Upper lobe of right lung (tissue), 1 donor: ENCODE measurements at regions not wholly inside any gene's neighbourhood (a gene's known extent, or its start where the extent isn't known, plus 50 kb on each side); places are given as distances from the start of the nearest gene placed in this dataset.

Experiments
- ATAC-seq: fragments of 200-7000 bp; cut with Tn5 transposase; one replicate; pipeline ENCODE4 v1.9.1; 2020; ENCODE audit warnings: mild to moderate bottlenecking, moderate library complexity
- DNase-seq: peaks from one replicate; pipeline ENCODE4 v3.0.0-alpha.2; 2020
- H3K27ac ChIP-seq: fragments of 200-600 bp; one replicate; pipeline ENCODE4 v1.8.0; 2022
- H3K27me3 ChIP-seq: fragments of 200-600 bp; one replicate; pipeline ENCODE4 v1.8.0; 2022; ENCODE audit warnings: mild to moderate bottlenecking
- H3K36me3 ChIP-seq: fragments of 200-600 bp; one replicate; pipeline ENCODE4 v1.8.0; 2022
- H3K4me1 ChIP-seq: fragments of 200-600 bp; one replicate; pipeline ENCODE4 v1.8.0; 2022
- H3K4me3 ChIP-seq: fragments of 200-600 bp; one replicate; pipeline ENCODE4 v1.8.0; 2022; ENCODE audit warnings: mild to moderate bottlenecking
- H3K9me3 ChIP-seq: fragments of 200-600 bp; one replicate; pipeline ENCODE4 v1.8.0; 2022
- CTCF ChIP-seq: fragments of 200-600 bp; IDR thresholded peaks from one replicate; pipeline ENCODE4 v1.8.0; 2022; ENCODE audit warnings: antibody characterized with exemption
- intact Hi-C: fragments of 100-400 bp; cut with DNase I; formaldehyde crosslinking; loops from one replicate; pipeline ENCODE4 v1.11.0; 2022
- donor health status: DM: no; HTN: yes; CAD: no; lungs with severe emphysema.

- Histone ChIP-seq H3K9me3 (no peaks in the 10 kb centered on the region), H3K4me3 (no peak overlapping the region), H3K27ac (no peak overlapping the region), H3K27me3 (no peaks in the 10 kb centered on the region), H3K36me3 (no peaks in the 10 kb centered on the region), H3K4me1 (no peaks in the 10 kb centered on the region)
- ATAC-seq (no peak), DNase-seq (no peak)
- TF ChIP-seq CTCF = no peak
- intact Hi-C loops = no loop called here
Observed at GRCh38 chr4:111811661-111812060, 333.6 kb upstream of the FAM241A start.

DNA sequence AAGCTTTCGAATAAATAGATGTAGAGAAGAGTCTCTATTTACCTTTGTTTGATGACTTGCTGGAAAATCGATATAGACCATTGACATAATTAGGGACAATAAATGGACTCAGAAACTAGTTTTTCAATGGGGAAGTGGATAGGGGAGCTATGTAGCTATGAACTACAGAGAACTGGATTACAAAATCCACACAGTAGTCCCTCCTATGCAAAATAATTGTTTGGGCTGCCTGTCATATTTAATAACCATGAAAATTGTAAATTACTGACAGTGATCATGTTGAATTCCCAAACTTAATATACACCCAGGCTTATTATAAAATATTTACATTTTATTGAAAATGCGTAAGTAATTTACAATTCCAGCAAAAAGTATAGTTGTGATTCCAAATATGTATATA lies 333.1 kb upstream of the FAM241A start:
- intact Hi-C loops = no loop called here
- ATAC-seq (no peak), DNase-seq (no peak)
- TF ChIP-seq CTCF = no peak
- Histone ChIP-seq H3K4me1 (no peaks in the 10 kb centered on the region), H3K9me3 (no peaks in the 10 kb centered on the region), H3K27ac (no peak overlapping the region), H3K36me3 (no peaks in the 10 kb centered on the region), H3K4me3 (no peak overlapping the region), H3K27me3 (no peaks in the 10 kb centered on the region)

DNA sequence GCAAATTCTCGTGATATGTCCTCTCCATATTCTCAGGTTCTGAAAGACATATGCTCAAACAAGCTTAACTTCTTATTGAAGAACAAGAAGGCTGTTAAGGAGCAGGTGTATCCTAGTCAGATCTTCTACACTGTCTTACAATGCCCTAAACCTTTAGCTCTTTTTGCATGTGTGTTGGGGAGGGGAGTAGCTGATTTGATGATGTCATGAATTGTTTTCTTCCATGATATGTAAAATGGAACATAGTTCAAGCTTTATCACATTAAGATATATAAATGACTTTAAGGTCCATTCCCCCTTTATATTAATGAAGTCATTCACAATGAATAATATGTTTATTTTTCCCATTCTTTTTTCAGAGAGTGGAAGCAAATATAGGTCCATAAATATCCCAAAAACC lies 332.5 kb upstream of the FAM241A start:
- Histone ChIP-seq H3K4me1 (no peaks in the 10 kb centered on the region), H3K9me3 (no peaks in the 10 kb centered on the region), H3K27me3 (no peaks in the 10 kb centered on the region), H3K4me3 (no peak overlapping the region), H3K36me3 (no peaks in the 10 kb centered on the region), H3K27ac (no peak overlapping the region)
- intact Hi-C loops = no loop called here
- ATAC-seq (no peak), DNase-seq (no peak)
- no peak for TF ChIP-seq CTCF

GRCh38 chr4:111813555-111814140 lies 331.6 kb upstream of the FAM241A start:
- no peak for TF ChIP-seq CTCF
- Histone ChIP-seq H3K4me1 (no peaks in the 10 kb centered on the region), H3K9me3 (no peaks in the 10 kb centered on the region), H3K27ac (no peak overlapping the region), H3K27me3 (no peaks in the 10 kb centered on the region), H3K36me3 (no peaks in the 10 kb centered on the region), H3K4me3 (no peak overlapping the region)
- intact Hi-C loops = no loop called here
- ATAC-seq = no peak
- DNase-seq = no peak

GRCh38 chr4:111814961-111815360 lies 330.3 kb upstream of the FAM241A start:
- intact Hi-C loops = no loop called here
- Histone ChIP-seq H3K4me1 (no peaks in the 10 kb centered on the region), H3K9me3 (no peaks in the 10 kb centered on the region), H3K36me3 (no peaks in the 10 kb centered on the region), H3K27ac (no peak overlapping the region), H3K27me3 (no peaks in the 10 kb centered on the region), H3K4me3 (no peak overlapping the region)
- no peak for ATAC-seq
- DNase-seq = no peak
- TF ChIP-seq CTCF = no peak

- Histone ChIP-seq H3K36me3 (no peaks in the 10 kb centered on the region), H3K4me1 (no peaks in the 10 kb centered on the region), H3K4me3 (no peak overlapping the region), H3K27me3 (no peaks in the 10 kb centered on the region), H3K27ac (no peak overlapping the region), H3K9me3 (no peaks in the 10 kb centered on the region)
- no peak for TF ChIP-seq CTCF
- DNase-seq (no peak), ATAC-seq (no peak)
- intact Hi-C loops = no loop called here
Observed at GRCh38 chr4:111821342-111821741, 323.9 kb upstream of the FAM241A start.
